ENCODE measurements at regions not wholly inside any gene's neighbourhood (a gene's known extent, or its start where the extent isn't known, plus 50 kb on each side); places are given as distances from the start of the nearest gene placed in this dataset.
A peak's percentile ranks its signal among the peaks of the same experiment; 100 is the strongest.

DNA sequence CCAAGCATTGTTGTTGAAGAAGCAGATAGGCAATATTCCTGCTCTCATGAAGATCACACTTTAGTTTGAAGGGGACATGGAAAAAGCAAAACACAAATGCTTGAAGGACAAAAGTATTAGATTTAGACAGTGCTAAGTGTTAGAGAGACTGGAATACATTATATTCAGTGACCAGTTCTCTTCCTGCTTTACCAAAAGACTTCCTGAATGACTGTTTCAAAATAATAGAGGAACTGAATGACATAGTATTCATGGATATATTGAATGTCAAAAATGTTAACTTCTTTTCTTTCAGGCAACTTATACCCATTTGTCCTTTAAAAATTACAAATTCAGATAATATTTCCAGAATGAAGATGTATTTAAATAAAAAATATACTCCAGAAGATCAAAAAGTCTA lies 178.0 kb upstream of the IVNS1ABP start:
- FAIRE-seq (no peak), DNase-seq (ENCODE audit: insufficient read length, low spot score) (no peak)

GRCh38 chr1:185492089-185492825 lies 175.2 kb upstream of the IVNS1ABP start:
- peak; percentile 78 for FAIRE-seq
- TF ChIP-seq, protein P1, sequence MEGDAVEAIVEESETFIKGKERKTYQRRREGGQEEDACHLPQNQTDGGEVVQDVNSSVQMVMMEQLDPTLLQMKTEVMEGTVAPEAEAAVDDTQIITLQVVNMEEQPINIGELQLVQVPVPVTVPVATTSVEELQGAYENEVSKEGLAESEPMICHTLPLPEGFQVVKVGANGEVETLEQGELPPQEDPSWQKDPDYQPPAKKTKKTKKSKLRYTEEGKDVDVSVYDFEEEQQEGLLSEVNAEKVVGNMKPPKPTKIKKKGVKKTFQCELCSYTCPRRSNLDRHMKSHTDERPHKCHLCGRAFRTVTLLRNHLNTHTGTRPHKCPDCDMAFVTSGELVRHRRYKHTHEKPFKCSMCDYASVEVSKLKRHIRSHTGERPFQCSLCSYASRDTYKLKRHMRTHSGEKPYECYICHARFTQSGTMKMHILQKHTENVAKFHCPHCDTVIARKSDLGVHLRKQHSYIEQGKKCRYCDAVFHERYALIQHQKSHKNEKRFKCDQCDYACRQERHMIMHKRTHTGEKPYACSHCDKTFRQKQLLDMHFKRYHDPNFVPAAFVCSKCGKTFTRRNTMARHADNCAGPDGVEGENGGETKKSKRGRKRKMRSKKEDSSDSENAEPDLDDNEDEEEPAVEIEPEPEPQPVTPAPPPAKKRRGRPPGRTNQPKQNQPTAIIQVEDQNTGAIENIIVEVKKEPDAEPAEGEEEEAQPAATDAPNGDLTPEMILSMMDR (IDR thresholded peaks at IDR 0.05; ENCODE audit: insufficient read depth, missing control alignments): no peak

More for the DNA sequence above, 178.0 kb upstream of the IVNS1ABP start:
- TF ChIP-seq, protein P1 (IDR thresholded peaks at IDR 0.05; ENCODE audit: insufficient read depth, missing control alignments): no peak

DNA sequence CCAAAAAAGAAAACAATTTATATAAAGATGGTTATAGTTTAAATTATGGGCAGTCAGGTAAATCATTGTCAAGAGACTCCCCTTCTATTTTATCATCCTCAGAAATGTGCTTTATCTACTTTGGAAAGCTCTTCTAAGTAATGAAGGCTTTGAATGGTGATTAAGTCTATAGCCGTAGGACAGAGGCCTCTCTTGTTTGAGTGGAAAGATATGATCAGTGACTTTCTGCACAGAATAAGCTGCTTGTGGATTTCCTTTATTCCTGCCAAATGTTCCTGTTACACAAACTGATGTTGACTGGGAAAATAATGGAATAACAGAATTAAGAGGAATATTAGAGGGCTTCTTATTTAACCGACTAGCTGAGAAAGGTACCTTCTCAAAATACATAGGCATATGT lies 174.6 kb upstream of the IVNS1ABP start:
- no peak for DNase-seq (ENCODE audit: insufficient read length, low spot score)
- TF ChIP-seq, protein P1 (IDR thresholded peaks at IDR 0.05; ENCODE audit: insufficient read depth, missing control alignments): no peak
- FAIRE-seq: peak; percentile 64

More at GRCh38 chr1:185492089-185492825, 175.2 kb upstream of the IVNS1ABP start:
- DNase-seq (ENCODE audit: insufficient read length, low spot score): no peak

DNA sequence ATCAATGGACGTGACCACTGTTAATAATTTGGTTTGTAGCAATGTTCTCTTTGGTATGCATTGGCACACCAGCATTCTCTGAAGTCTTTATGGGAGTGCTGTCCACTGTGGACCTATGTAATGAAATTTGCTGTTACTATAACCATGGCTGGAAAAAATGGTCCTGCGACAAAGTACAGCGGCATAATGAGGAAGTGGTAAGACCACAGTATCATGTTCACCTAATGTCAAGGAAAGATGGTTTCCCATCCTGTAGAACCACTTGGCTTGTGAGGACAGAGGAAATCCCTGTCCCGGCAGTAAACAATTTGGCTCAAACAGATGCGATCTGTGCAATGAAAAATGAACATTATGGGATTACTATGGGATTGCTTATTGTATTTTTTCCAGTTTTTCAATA lies 173.9 kb upstream of the IVNS1ABP start:
- FAIRE-seq: peak; percentile 58
- TF ChIP-seq, protein P1 (IDR thresholded peaks at IDR 0.05; ENCODE audit: insufficient read depth, missing control alignments): no peak
- no peak for DNase-seq (ENCODE audit: insufficient read length, low spot score)

GRCh38 chr1:185489406-185489805 lies 172.4 kb upstream of the IVNS1ABP start:
- DNase-seq (ENCODE audit: insufficient read length, low spot score) (no peak), FAIRE-seq (no peak)
- TF ChIP-seq, protein P1 (IDR thresholded peaks at IDR 0.05; ENCODE audit: insufficient read depth, missing control alignments): no peak

GRCh38 chr1:185488808-185489207 lies 171.8 kb upstream of the IVNS1ABP start:
- TF ChIP-seq, protein P1 (IDR thresholded peaks at IDR 0.05; ENCODE audit: insufficient read depth, missing control alignments): no peak
- DNase-seq (ENCODE audit: insufficient read length, low spot score) (no peak), FAIRE-seq (no peak)

DNA sequence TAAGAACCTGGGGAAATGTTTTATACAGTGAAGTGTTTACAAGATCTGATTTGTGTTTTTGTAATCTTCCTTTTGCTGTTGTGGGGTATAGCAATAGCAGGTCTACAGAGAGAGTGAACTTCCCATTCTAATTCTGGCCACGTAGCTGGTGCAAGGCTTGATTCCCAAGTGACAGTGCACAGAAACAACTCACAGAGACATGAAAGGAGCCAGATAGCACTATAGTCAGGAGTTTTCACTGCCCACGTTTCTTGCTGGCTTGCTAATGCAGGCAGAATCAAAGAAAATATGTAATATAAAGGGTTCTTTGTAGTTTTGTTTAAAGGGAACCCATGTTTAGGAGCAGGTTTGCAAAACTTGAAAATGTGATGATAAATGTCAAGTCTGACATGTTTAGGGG lies 170.9 kb upstream of the IVNS1ABP start:
- FAIRE-seq (peak; percentile 38), DNase-seq (ENCODE audit: insufficient read length, low spot score) (no peak)
- TF ChIP-seq, protein P1 (IDR thresholded peaks at IDR 0.05; ENCODE audit: insufficient read depth, missing control alignments): no peak

Data from D721Med (cell line).